ENCODE measurements at regions not wholly inside any gene's neighbourhood (a gene's known extent, or its start where the extent isn't known, plus 50 kb on each side); places are given as distances from the start of the nearest gene placed in this dataset.
"Not testable (repeated sequence)": the region's sequence is repeated elsewhere in the genome, so short reads cannot be mapped to it uniquely, and the experiment has no call there.

- Histone ChIP-seq H3K9me2 (replicated peaks; ENCODE audit: insufficient read depth, low read length) (no peaks in the 10 kb centered on the region), H3K4me1 (ENCODE audit: low read length) (no peaks in the 10 kb centered on the region), H3K27ac (ENCODE audit: low read length) (no peak overlapping the region), H3K27me3 (ENCODE audit: low read length) (no peaks in the 10 kb centered on the region), H4K20me1 (ENCODE audit: insufficient read depth, low read depth, low read length) (no peaks in the 10 kb centered on the region), H3K4me3 (ENCODE audit: low read length) (no peak overlapping the region), H2AFZ (ENCODE audit: low read length) (no peak overlapping the region), H3K36me3 (ENCODE audit: insufficient read depth, low read length) (no peaks in the 10 kb centered on the region), H3K9ac (ENCODE audit: low read length) (no peak overlapping the region), H3K9me3 (ENCODE audit: low read length) (no peaks in the 10 kb centered on the region; the same call in 1 of the 2 replicates), H3K4me2 (ENCODE audit: low read depth, low read length, poor library complexity, severe bottlenecking) (no peak overlapping the region), H3K79me2 (ENCODE audit: low read length) (no peaks in the 10 kb centered on the region)
- DNase-seq = no peak
Measured at GRCh38 chr20:30281584-30282197, 975.8 kb upstream of the DEFB115 start.

- not testable (repeated sequence) for H3K4me1 ChIP-seq (ENCODE audit: low read length); H4K20me1 ChIP-seq (ENCODE audit: insufficient read depth, low read depth, low read length); H3K27me3 ChIP-seq (ENCODE audit: low read length); H3K9me3 ChIP-seq (ENCODE audit: low read length); H3K9me2 ChIP-seq (replicated peaks; ENCODE audit: insufficient read depth, low read length); H3K9ac ChIP-seq (ENCODE audit: low read length); H2AFZ ChIP-seq (ENCODE audit: low read length); H3K36me3 ChIP-seq (ENCODE audit: insufficient read depth, low read length); H3K27ac ChIP-seq (ENCODE audit: low read length); H3K4me2 ChIP-seq (ENCODE audit: low read depth, low read length, poor library complexity, severe bottlenecking); H3K4me3 ChIP-seq (ENCODE audit: low read length); H3K79me2 ChIP-seq (ENCODE audit: low read length); DNase-seq
Measured at GRCh38 chr20:30283476-30284280, 973.8 kb upstream of the DEFB115 start.

GRCh38 chr20:30284281-30284905 lies 973.1 kb upstream of the DEFB115 start:
- H3K27me3 ChIP-seq (ENCODE audit: low read length) = no peaks in the 10 kb centered on the region
- H3K9me2 ChIP-seq (replicated peaks; ENCODE audit: insufficient read depth, low read length) = no peaks in the 10 kb centered on the region
- H3K79me2 ChIP-seq (ENCODE audit: low read length) = no peaks in the 10 kb centered on the region
- no peaks in the 10 kb centered on the region for H3K4me1 ChIP-seq (ENCODE audit: low read length)
- no peak overlapping the region for H3K4me2 ChIP-seq (ENCODE audit: low read depth, low read length, poor library complexity, severe bottlenecking)
- H3K27ac ChIP-seq (ENCODE audit: low read length) = no peak overlapping the region
- no peaks in the 10 kb centered on the region for H3K36me3 ChIP-seq (ENCODE audit: insufficient read depth, low read length)
- H3K4me3 ChIP-seq (ENCODE audit: low read length) = no peak overlapping the region
- H3K9ac ChIP-seq (ENCODE audit: low read length) = no peak overlapping the region
- no peaks in the 10 kb centered on the region for H4K20me1 ChIP-seq (ENCODE audit: insufficient read depth, low read depth, low read length)
- no peaks in the 10 kb centered on the region; the same call in 1 of the 2 replicates for H3K9me3 ChIP-seq (ENCODE audit: low read length)
- DNase-seq = no peak
- H2AFZ ChIP-seq (ENCODE audit: low read length) = no peak overlapping the region

GRCh38 chr20:30285677-30286076 lies 971.8 kb upstream of the DEFB115 start:
- Histone ChIP-seq H2AFZ (ENCODE audit: low read length) (no peak overlapping the region), H3K4me1 (ENCODE audit: low read length) (no peaks in the 10 kb centered on the region), H3K27ac (ENCODE audit: low read length) (no peak overlapping the region), H3K9me2 (replicated peaks; ENCODE audit: insufficient read depth, low read length) (no peaks in the 10 kb centered on the region), H3K4me3 (ENCODE audit: low read length) (no peak overlapping the region), H3K27me3 (ENCODE audit: low read length) (no peaks in the 10 kb centered on the region), H4K20me1 (ENCODE audit: insufficient read depth, low read depth, low read length) (no peaks in the 10 kb centered on the region), H3K4me2 (ENCODE audit: low read depth, low read length, poor library complexity, severe bottlenecking) (no peak overlapping the region), H3K9ac (ENCODE audit: low read length) (no peak overlapping the region), H3K79me2 (ENCODE audit: low read length) (no peaks in the 10 kb centered on the region), H3K9me3 (ENCODE audit: low read length) (no peaks in the 10 kb centered on the region; the same call in 1 of the 2 replicates), H3K36me3 (ENCODE audit: insufficient read depth, low read length) (no peaks in the 10 kb centered on the region)
- DNase-seq = no peak

GRCh38 chr20:30286157-30286556 lies 971.3 kb upstream of the DEFB115 start:
- no peaks in the 10 kb centered on the region for H4K20me1 ChIP-seq (ENCODE audit: insufficient read depth, low read depth, low read length)
- H3K4me3 ChIP-seq (ENCODE audit: low read length) = no peak overlapping the region
- no peak for DNase-seq
- no peak overlapping the region for H3K4me2 ChIP-seq (ENCODE audit: low read depth, low read length, poor library complexity, severe bottlenecking)
- no peaks in the 10 kb centered on the region; the same call in 1 of the 2 replicates for H3K9me3 ChIP-seq (ENCODE audit: low read length)
- no peaks in the 10 kb centered on the region for H3K4me1 ChIP-seq (ENCODE audit: low read length)
- no peaks in the 10 kb centered on the region for H3K36me3 ChIP-seq (ENCODE audit: insufficient read depth, low read length)
- H2AFZ ChIP-seq (ENCODE audit: low read length) = no peak overlapping the region
- H3K9me2 ChIP-seq (replicated peaks; ENCODE audit: insufficient read depth, low read length) = no peaks in the 10 kb centered on the region
- H3K27ac ChIP-seq (ENCODE audit: low read length) = no peak overlapping the region
- no peak overlapping the region for H3K9ac ChIP-seq (ENCODE audit: low read length)
- no peaks in the 10 kb centered on the region for H3K27me3 ChIP-seq (ENCODE audit: low read length)
- H3K79me2 ChIP-seq (ENCODE audit: low read length) = no peaks in the 10 kb centered on the region

- H2AFZ ChIP-seq (ENCODE audit: low read length); H3K9ac ChIP-seq (ENCODE audit: low read length); H3K27me3 ChIP-seq (ENCODE audit: low read length); H3K4me1 ChIP-seq (ENCODE audit: low read length); H3K9me2 ChIP-seq (replicated peaks; ENCODE audit: insufficient read depth, low read length); H3K27ac ChIP-seq (ENCODE audit: low read length); H3K79me2 ChIP-seq (ENCODE audit: low read length); H3K4me2 ChIP-seq (ENCODE audit: low read depth, low read length, poor library complexity, severe bottlenecking); H4K20me1 ChIP-seq (ENCODE audit: insufficient read depth, low read depth, low read length); DNase-seq; H3K9me3 ChIP-seq (ENCODE audit: low read length); H3K36me3 ChIP-seq (ENCODE audit: insufficient read depth, low read length); H3K4me3 ChIP-seq (ENCODE audit: low read length): not testable (repeated sequence)
Measured at GRCh38 chr20:30287459-30287858, 970.0 kb upstream of the DEFB115 start.

- H3K9me3 ChIP-seq (ENCODE audit: low read length) = no peaks in the 10 kb centered on the region; the same call in 1 of the 2 replicates
- no peaks in the 10 kb centered on the region for H3K36me3 ChIP-seq (ENCODE audit: insufficient read depth, low read length)
- no peak overlapping the region for H3K4me3 ChIP-seq (ENCODE audit: low read length)
- DNase-seq = no peak
- H3K4me1 ChIP-seq (ENCODE audit: low read length) = no peaks in the 10 kb centered on the region
- no peaks in the 10 kb centered on the region for H3K9me2 ChIP-seq (replicated peaks; ENCODE audit: insufficient read depth, low read length)
- H3K4me2 ChIP-seq (ENCODE audit: low read depth, low read length, poor library complexity, severe bottlenecking) = no peak overlapping the region
- H2AFZ ChIP-seq (ENCODE audit: low read length) = no peak overlapping the region
- H3K27ac ChIP-seq (ENCODE audit: low read length) = no peak overlapping the region
- H3K27me3 ChIP-seq (ENCODE audit: low read length) = no peaks in the 10 kb centered on the region
- no peak overlapping the region for H3K9ac ChIP-seq (ENCODE audit: low read length)
- no peaks in the 10 kb centered on the region for H3K79me2 ChIP-seq (ENCODE audit: low read length)
- no peaks in the 10 kb centered on the region for H4K20me1 ChIP-seq (ENCODE audit: insufficient read depth, low read depth, low read length)
Measured at GRCh38 chr20:30288346-30288745, 969.1 kb upstream of the DEFB115 start.

GRCh38 chr20:30289049-30289448 lies 968.4 kb upstream of the DEFB115 start:
- not testable (repeated sequence) for H3K4me3 ChIP-seq (ENCODE audit: low read length); DNase-seq; H3K27ac ChIP-seq (ENCODE audit: low read length); H3K9ac ChIP-seq (ENCODE audit: low read length); H3K27me3 ChIP-seq (ENCODE audit: low read length); H3K9me2 ChIP-seq (replicated peaks; ENCODE audit: insufficient read depth, low read length); H3K9me3 ChIP-seq (ENCODE audit: low read length); H3K4me1 ChIP-seq (ENCODE audit: low read length); H2AFZ ChIP-seq (ENCODE audit: low read length); H4K20me1 ChIP-seq (ENCODE audit: insufficient read depth, low read depth, low read length); H3K4me2 ChIP-seq (ENCODE audit: low read depth, low read length, poor library complexity, severe bottlenecking); H3K36me3 ChIP-seq (ENCODE audit: insufficient read depth, low read length); H3K79me2 ChIP-seq (ENCODE audit: low read length)

Measured in Karpas-422 (cell line).